ENCODE measurements at regions not wholly inside any gene's neighbourhood (a gene's known extent, or its start where the extent isn't known, plus 50 kb on each side); places are given as distances from the start of the nearest gene placed in this dataset.

GRCh38 chr17:71572343-71572742 lies 548.5 kb upstream of the SOX9 start:
- H3K4me1 Mint-ChIP-seq (ENCODE audit: low read depth): no peaks in the 10 kb centered on the region
- ChIA-PET POLR2A (no interaction called here), CTCF (no interaction called here)
- no peaks in the 10 kb centered on the region for H3K27me3 Mint-ChIP-seq
- intact Hi-C loops (cut with micrococcal nuclease): no loop called here
- no peak overlapping the region for H3K4me3 Mint-ChIP-seq
- H3K36me3 Mint-ChIP-seq (ENCODE audit: low read depth): no peaks in the 10 kb centered on the region
- peaks cover 2% of the 10 kb centered on the region for H3K9me3 Mint-ChIP-seq
- ATAC-seq: no peak
- no peak for TF ChIP-seq CTCF (IDR thresholded peaks at IDR 0.05)
- H3K27ac Mint-ChIP-seq: no peak overlapping the region
- DNase-seq: no peak

- no peak overlapping the region for H3K4me3 Mint-ChIP-seq
- CTCF ChIA-PET: interaction anchor here (0.6 kb wide), 1 partner anchor 453 kb away, joined by 4 read pairs; no protein-coding TSS in a partner anchor
Observed at GRCh38 chr17:71578446-71578845, 542.4 kb upstream of the SOX9 start.

GRCh38 chr17:71580220-71580619 lies 540.6 kb upstream of the SOX9 start:
- TF ChIP-seq CTCF (IDR thresholded peaks at IDR 0.05): no peak
- Mint-ChIP-seq H3K9me3 (peaks cover 4% of the 10 kb centered on the region), H3K36me3 (ENCODE audit: low read depth) (no peaks in the 10 kb centered on the region), H3K4me3 (no peak overlapping the region), H3K4me1 (ENCODE audit: low read depth) (no peaks in the 10 kb centered on the region), H3K27ac (no peak overlapping the region), H3K27me3 (no peaks in the 10 kb centered on the region)
- intact Hi-C loops (cut with micrococcal nuclease): no loop called here
- ATAC-seq (no peak), DNase-seq (no peak)
- ChIA-PET CTCF (no interaction called here), POLR2A (no interaction called here)

More at GRCh38 chr17:71578446-71578845, 542.4 kb upstream of the SOX9 start:
- POLR2A ChIA-PET: no interaction called here
- Mint-ChIP-seq H3K27me3 (no peaks in the 10 kb centered on the region), H3K9me3 (peaks cover 6% of the 10 kb centered on the region), H3K4me1 (ENCODE audit: low read depth) (no peaks in the 10 kb centered on the region), H3K27ac (no peak overlapping the region), H3K36me3 (ENCODE audit: low read depth) (no peaks in the 10 kb centered on the region)
- no peak for DNase-seq
- no peak for ATAC-seq
- intact Hi-C loops (cut with micrococcal nuclease): no loop called here
- TF ChIP-seq CTCF (IDR thresholded peaks at IDR 0.05): no peak

- Mint-ChIP-seq H3K27ac (no peak overlapping the region), H3K4me1 (ENCODE audit: low read depth) (no peaks in the 10 kb centered on the region), H3K27me3 (no peaks in the 10 kb centered on the region), H3K9me3 (no peaks in the 10 kb centered on the region), H3K36me3 (ENCODE audit: low read depth) (no peaks in the 10 kb centered on the region), H3K4me3 (no peak overlapping the region)
- intact Hi-C loops (cut with micrococcal nuclease): no loop called here
- ATAC-seq (no peak), DNase-seq (no peak)
- no peak for TF ChIP-seq CTCF (IDR thresholded peaks at IDR 0.05)
- POLR2A ChIA-PET: no interaction called here
- CTCF ChIA-PET: no interaction called here
Observed at GRCh38 chr17:71585540-71585939, 535.3 kb upstream of the SOX9 start.

- Mint-ChIP-seq H3K27ac (no peak overlapping the region), H3K4me3 (no peak overlapping the region), H3K9me3 (no peaks in the 10 kb centered on the region), H3K36me3 (ENCODE audit: low read depth) (no peaks in the 10 kb centered on the region), H3K4me1 (ENCODE audit: low read depth) (no peaks in the 10 kb centered on the region), H3K27me3 (no peaks in the 10 kb centered on the region)
- DNase-seq: no peak
- no peak for ATAC-seq
- intact Hi-C loops (cut with micrococcal nuclease): no loop called here
- TF ChIP-seq CTCF (IDR thresholded peaks at IDR 0.05): no peak
- ChIA-PET CTCF (no interaction called here), POLR2A (no interaction called here)
Observed at GRCh38 chr17:71592431-71592830, 528.4 kb upstream of the SOX9 start.

All from activated CD8-positive, alpha-beta T cell treated with anti-CD3 and anti-CD28 coated beads for 36 hours (primary cell).